Activated CD4-positive, CD25-positive, alpha-beta regulatory T cell treated with anti-CD3 and anti-CD28 coated beads, Interleukin-2, amount 50 U/mL, for 24 hours (primary cell): ENCODE measurements at regions not wholly inside any gene's neighbourhood (a gene's known extent, or its start where the extent isn't known, plus 50 kb on each side); places are given as distances from the start of the nearest gene placed in this dataset.

Experiments
- ATAC-seq, 2 donors: fragments of 150-1000 bp; cut with Tn5 transposase; one replicate each; pipeline ENCODE4 v1.10.0; 2021; ENCODE audit warnings: mild to moderate bottlenecking in 1 of 2, moderate library complexity in 1 of 2

- no peak for ATAC-seq
Measured at GRCh38 chr21:22941779-22942490, 1943.7 kb downstream of the NCAM2 start.

GRCh38 chr21:22955559-22955958 lies 1957.3 kb downstream of the NCAM2 start:
- no peak for ATAC-seq

GRCh38 chr21:22961258-22961657 lies 1963.0 kb downstream of the NCAM2 start:
- no peak for ATAC-seq

GRCh38 chr21:22965455-22966135 lies 1967.4 kb downstream of the NCAM2 start:
- no peak for ATAC-seq

GRCh38 chr21:22981819-22982218 lies 1983.6 kb downstream of the NCAM2 start:
- ATAC-seq: no peak

- ATAC-seq: no peak
Measured at GRCh38 chr21:22993144-22993543, 1994.9 kb downstream of the NCAM2 start.

GRCh38 chr21:22993822-22994574 lies 1995.8 kb downstream of the NCAM2 start:
- ATAC-seq: no peak

GRCh38 chr21:23003951-23004350 lies 2005.7 kb downstream of the NCAM2 start:
- no peak for ATAC-seq

GRCh38 chr21:23008601-23009202 lies 2010.5 kb downstream of the NCAM2 start:
- ATAC-seq: no peak

- ATAC-seq: no peak
Measured at GRCh38 chr21:23009360-23009759, 2011.2 kb downstream of the NCAM2 start.

- ATAC-seq: no peak
Measured at GRCh38 chr21:23014021-23014420, 2015.8 kb downstream of the NCAM2 start.

GRCh38 chr21:23016617-23017016 lies 2018.4 kb downstream of the NCAM2 start:
- no peak for ATAC-seq

GRCh38 chr21:23017989-23018388 lies 2019.8 kb downstream of the NCAM2 start:
- no peak for ATAC-seq

- no peak for ATAC-seq
Measured at GRCh38 chr21:23020969-23021368, 2022.8 kb downstream of the NCAM2 start.

GRCh38 chr21:23021481-23021880 lies 2023.3 kb downstream of the NCAM2 start:
- ATAC-seq: no peak

GRCh38 chr21:23026878-23027277 lies 2028.7 kb downstream of the NCAM2 start:
- no peak for ATAC-seq

- no peak for ATAC-seq
Measured at GRCh38 chr21:23039846-23040245, 2041.6 kb downstream of the NCAM2 start.

GRCh38 chr21:23045955-23046354 lies 2047.7 kb downstream of the NCAM2 start:
- ATAC-seq: no peak

GRCh38 chr21:23067672-23068071 lies 2069.5 kb downstream of the NCAM2 start:
- ATAC-seq: no peak

- no peak for ATAC-seq
Measured at GRCh38 chr21:23083242-23083641, 2085.0 kb downstream of the NCAM2 start.

GRCh38 chr21:23093259-23093658 lies 2095.1 kb downstream of the NCAM2 start:
- ATAC-seq: no peak

- ATAC-seq: no peak
Measured at GRCh38 chr21:23099185-23099584, 2101.0 kb downstream of the NCAM2 start.

GRCh38 chr21:23101111-23101510 lies 2102.9 kb downstream of the NCAM2 start:
- ATAC-seq: no peak
